Fibroblast of skin of back (primary cell): ENCODE measurements at regions not wholly inside any gene's neighbourhood (a gene's known extent, or its start where the extent isn't known, plus 50 kb on each side); places are given as distances from the start of the nearest gene placed in this dataset.
"Not testable (repeated sequence)": the region's sequence is repeated elsewhere in the genome, so short reads cannot be mapped to it uniquely, and the experiment has no call there.

Experiments used
- DNase-seq: peaks from one replicate; pipeline ENCODE4 v3.0.0-alpha.2; 2013

DNA sequence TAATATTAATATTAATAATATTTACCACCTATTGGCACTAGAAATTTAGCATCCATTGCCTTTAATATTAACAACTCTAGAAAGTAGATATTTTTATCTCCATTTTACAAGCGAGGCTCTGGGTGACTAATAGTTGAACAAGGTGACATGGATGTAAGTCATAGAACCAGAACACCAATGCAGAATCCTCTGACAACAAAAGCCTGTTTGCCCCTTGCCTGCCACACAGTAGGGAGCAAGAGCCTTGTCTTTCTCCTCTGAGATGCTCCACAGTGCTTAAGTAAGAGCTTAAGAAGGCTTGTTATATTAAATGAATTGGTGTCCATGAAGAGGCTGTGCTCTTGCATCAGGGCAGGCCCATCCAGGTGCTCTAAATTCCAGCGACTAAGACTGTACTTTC is 51.2 kb upstream of the LBX1 start:
- DNase-seq, result no peak

DNA sequence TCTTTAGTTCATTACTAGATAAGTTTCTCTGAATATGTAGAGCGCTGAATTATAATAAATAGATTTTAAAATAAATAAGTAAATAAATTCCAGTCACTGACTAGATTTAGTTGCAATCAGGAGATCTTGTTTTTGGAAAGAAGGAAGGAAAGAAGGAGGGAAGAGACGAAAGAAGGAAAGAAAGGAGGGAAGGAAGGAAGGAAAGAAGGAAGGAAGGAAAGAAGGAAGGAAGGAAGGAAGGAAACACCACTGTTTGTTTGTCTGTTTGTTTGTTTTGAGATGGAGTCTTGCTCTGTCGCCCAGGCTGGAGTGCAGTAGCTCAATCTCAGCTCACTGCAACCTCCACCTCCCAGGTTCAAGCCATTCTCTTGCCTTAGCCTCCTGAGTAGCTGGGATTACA is 51.7 kb upstream of the LBX1 start:
- not testable (repeated sequence) for DNase-seq

DNA sequence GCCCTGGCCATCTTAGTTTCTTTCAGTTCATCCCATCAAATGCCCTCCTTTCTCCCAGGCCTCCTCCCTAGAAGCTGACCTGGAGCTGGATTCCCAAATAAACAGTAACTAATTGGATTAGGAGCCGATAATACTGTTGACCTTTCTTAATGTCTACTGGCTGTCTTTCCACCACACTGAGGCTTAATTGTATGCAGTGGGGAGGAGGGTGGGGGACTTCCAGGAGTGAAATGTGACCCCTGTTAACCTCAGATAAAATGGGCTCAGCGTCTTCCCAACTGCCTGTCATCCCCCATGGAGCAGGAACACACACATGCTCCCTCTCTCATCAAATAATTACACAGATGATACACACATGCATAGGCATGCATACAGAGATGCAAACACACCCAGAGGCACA is 53.7 kb upstream of the LBX1 start:
- no peak for DNase-seq

DNA sequence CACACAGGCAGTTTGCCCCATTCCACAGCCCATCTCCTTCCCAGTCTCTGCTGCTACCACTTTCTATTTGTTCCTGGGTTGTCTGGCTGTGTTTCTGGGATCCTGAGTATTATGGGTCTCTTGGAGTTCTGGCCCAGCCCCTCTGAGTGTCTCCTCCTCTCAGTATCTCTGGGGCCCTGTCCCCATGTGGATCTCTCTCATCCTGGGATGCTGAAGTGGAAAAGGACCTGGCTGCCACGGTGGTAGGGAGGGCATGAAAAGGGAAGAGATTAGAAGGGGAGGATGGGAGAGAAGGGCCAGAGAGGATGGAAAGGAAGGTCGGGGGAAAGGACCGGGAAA is 54.5 kb upstream of the LBX1 start:
- no peak for DNase-seq

DNA sequence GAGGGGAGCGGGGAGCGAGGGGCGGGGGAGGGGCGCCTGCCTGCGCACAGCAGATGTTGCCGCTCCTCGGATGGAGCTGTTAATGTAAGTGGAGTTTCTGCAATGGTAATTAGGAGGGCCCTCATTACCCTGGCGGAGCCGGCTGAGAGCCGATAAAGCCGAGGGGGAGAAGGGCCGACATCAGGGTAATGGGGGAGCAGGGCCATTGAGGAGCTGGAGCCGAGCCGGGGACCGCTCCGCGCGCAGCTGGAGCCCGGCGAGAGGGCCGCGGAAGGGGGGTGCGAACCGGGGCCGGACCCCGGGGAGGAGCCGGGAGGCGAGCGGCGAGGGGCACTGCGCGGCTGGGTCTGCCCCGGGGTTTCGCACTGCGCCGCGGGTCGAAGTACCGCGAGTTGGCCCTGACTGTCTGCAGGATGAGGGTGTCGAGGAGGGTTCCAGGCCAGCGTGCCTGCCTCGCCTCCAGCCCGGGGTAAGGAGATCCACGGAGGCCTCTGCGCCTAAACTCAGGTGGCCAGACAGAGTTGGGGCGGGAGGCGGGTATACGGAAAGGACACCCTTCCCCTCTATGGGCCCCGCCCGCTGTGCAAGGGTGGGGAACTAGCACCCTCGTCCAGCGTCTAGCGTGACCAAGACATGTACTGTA is 55.0 kb upstream of the LBX1 start:
- DNase-seq, result no peak

DNA sequence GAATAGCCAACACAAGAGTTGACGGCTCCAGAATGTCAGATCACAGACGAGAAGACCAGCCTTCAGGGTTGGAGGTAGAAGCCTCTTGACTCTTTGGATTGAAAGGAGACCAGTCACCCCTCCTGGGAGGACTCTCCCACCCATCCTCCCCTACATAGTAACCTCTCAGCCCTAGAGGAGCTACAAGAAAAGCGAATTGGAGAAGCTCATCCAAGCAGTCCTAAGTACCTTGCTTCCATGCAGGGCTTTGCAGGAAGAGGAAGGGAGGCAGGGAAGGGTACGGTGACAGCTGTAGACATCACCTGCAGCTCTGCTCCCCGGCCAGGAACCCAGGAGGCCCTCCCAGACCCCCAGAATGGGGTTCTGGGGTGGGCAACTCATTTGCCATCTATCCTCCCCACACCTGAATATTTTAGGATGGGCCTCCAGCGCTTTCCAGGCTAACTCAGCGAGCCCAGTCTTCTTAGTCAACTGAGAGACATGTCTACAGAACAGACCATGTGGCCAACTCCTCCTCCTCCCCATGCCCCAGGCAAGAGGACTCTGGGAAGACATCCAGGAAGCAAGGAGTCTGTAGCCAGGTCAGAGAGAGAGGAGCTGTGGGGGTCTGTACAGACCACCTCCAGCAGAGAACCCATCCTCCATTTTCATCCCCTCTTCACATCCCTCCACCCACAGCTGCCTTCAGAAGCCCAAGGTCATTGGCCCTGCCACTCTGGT is 55.6 kb upstream of the LBX1 start:
- no peak for DNase-seq

DNA sequence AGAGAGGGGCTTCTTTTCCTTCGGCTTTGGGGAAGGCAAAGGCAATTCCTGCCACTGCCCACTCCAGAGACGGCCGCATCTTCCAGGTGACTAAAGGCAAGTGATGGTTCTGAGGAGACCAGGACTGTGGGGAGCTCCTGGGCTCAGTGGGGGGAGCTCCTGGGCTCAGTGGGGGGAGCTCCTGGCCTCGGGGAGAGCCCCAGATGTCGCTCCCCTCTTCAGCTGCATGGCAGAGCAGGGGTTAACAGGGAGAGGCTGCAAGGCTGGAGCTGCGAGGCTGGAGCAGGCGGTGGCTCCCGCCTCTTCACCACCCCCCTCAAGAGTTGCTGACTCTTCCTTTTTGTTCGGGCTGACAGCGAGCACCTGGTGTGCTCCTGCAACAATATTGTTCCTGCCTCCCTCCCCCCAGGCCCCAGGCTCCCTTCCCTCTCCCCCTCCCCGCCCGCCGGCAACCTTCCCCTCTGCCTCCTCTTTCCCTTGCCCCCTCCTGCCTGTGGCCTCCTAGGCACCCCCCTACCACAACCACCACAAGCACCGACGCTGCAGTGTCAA is 56.3 kb upstream of the LBX1 start:
- no peak for DNase-seq

DNA sequence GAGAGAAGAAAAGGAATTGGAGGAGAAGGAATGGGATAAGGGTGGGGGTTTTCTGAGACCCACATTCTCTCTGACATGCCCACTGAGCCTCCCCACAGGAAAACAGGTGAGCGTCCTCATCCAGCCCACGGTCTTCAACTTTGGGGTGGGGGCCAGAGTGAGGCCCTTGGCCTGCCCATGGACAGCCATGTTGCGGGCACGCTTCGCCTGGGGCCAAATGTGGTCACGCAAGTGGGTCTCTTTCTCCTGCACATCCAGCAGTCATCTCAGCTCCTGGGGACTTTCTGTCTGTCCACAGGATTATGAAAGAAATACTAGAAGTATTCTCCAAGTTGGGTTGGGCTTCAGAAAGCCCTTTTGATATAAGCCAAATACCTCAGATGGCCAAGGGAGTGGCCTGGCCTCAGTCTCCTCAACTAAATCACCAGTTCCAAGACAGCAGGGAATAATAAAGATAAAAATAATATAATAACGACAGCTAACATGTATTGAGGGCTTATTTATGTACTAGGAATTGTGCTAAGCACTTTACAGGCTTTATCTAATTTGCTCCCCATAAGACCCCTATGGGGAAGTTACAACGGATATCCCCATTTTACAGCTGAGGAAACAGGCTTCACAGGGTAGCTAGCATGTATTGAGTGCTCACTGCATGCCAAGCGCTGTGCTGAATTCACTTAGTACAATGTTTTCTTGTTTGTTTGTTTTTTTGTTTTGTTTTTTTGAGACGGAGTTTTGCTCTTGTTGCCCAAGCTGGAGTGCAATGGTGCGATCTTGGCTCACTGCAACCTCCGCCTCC is 57.2 kb upstream of the LBX1 start:
- DNase-seq, result no peak

DNA sequence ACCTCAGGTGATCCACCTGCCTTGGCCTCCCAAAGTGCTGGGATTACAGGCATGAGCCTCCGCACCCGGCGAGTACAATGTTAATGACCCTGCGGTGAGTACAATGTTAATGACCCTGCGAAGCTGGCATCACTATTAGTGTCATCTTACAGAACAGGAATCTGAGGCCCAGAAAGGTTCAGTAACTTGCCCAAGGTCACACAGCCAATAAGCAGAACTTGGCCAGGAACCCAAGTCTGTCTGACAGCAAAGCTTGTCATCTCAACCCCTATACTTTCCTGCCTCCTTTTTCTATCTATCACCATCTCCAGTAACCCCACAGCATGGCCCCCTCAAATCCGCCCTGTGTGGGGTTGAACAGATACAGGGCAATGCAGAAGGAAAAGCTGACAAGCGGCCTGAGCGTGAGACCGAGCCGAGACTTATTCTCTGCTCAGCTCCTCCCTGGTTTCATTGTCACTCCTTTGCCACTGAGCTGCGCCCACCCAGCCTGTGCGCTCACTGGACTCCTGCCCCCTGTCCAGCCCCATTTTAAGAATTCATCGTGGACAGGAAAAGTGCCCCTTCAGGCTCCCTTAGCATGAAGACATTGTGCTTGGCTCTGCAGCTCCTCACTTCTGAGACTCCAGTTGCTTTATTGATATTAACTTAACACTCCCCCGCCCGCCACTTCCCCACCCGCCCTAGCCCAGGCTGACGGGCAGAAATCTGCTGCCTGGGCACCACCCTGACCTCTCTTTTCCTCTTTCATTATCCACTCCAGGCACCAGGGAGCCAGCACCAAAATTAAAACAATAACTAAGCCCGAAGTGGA is 58.1 kb upstream of the LBX1 start:
- no peak for DNase-seq

DNA sequence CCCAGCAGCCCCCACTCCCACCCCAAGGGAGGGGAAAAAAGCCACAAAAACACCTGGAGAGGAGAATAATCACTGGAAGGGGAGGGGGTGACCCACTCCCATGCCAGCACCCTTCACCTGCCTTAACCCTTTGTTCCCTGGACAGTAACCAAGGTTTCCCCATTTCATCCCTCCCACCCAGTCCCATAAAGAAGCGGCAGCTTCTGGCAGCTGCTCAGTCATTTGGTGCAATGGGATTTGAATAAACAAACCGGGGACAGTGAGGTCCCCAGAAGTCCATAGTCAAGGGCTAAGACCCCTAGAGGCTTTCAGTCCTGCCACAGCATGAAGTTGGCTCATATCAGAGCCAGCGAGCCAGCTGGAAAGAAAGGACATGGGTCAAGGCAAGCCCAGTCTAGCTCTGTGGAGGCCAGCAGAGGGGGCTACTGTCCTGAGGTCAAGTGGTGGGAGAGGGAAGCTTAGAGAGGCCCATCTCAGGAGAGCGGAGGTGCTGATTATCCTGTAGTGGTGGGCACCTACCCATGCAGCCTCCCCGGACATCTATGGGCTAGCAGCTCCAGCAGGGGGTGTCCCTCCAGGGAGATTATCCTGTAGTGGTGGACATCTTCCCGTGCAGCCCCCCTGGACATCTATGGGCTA is 58.9 kb upstream of the LBX1 start:
- peak; percentile 20 for DNase-seq

DNA sequence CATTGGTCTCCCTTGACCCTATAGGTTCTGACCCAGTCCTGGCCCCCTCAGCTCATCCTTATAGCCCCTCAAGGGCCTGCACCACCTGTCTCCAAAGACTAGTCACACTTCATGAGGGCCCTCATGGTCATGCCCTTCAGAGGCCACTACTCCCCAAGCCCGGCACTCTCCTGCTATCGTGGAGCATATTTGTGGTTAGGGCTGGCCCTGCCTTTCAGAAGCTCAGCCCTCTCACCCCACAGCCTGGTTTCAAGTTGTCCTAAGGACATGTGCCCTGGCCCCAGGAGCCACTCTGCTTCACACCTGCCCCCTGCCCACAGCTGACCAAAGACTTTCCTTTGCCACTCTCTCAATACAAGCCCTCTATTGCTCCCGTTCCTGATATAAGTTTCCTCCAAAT is 60.3 kb upstream of the LBX1 start:
- DNase-seq, result no peak

DNA sequence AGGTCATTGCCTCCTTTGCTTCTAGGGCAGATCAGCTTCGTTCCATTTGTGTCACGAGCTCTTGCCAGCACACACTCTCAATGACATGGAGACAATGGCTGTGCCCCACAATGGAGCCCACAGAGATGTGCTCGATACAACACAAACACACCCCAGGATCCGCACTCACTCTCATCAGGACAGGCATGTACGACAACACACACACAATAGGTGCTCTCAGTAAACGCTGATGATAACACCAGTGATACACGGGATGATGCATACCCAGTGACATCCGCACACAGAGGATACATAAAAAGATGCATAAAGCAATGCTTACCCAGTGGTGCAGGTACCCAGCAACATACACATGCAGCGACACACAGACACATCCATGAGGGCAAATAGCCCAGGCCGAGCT is 61.2 kb upstream of the LBX1 start:
- DNase-seq, result no peak

DNA sequence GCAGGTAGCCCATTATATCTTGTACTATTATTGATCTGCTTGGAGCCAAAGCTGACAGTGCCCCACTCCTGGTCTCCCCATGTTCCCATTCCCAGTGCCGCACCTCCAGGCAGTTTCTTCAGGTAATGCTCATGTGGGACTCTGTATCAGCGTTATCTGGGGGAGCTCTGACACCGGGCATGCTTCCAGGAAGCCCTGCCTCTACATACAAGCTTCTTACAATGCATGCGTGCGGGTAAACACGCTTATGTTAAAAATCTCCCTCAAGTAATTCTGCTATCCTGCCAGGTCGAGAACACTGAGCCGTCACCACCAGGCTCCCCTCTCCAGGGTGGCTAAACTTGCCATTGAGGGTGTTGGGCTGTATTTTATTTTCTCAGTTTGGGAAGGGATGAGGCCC is 61.6 kb upstream of the LBX1 start:
- no peak for DNase-seq

DNA sequence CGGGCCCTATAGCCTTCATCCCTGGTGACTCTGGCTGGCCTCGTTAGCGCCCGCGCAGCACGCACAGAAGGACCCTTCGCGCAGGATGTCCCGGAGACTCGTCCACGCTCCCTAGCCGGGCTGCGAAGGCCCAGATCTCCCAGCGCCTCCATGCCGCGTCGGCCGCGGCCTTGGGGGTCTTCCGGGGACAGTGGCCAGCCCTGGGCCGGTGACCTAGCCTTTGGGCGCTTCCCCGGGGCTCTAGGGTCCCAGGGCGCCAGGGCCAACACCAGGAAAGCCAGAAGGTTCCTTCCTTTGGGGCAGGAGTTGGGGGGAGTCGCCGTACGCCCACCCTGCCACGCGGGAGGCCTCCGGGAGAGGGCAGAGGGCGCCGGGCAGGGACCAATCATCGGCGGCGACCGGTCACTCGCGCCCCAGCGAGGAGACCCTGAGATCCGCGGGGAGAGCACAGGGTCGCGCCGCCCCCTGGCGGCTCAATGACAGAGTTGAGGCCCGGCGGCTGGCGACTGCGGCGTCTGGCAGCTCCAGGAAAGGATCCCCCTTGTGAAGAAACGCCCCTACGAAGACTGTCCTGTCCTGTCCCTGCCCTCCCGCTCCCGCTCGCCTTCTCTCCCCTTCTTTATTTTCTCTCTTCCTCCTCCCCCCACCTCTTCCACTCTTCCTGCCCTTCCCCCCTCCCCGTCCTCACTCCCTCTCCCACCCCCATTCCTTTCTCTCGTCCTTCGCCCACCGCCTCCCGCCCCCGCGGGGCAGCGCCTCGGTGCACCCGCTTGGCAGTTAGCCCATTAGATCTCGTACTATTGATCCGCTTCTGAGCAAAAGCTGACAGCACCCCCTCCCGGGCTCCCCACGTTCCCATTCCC is 62.3 kb upstream of the LBX1 start:
- DNase-seq, result peak; percentile 48

DNA sequence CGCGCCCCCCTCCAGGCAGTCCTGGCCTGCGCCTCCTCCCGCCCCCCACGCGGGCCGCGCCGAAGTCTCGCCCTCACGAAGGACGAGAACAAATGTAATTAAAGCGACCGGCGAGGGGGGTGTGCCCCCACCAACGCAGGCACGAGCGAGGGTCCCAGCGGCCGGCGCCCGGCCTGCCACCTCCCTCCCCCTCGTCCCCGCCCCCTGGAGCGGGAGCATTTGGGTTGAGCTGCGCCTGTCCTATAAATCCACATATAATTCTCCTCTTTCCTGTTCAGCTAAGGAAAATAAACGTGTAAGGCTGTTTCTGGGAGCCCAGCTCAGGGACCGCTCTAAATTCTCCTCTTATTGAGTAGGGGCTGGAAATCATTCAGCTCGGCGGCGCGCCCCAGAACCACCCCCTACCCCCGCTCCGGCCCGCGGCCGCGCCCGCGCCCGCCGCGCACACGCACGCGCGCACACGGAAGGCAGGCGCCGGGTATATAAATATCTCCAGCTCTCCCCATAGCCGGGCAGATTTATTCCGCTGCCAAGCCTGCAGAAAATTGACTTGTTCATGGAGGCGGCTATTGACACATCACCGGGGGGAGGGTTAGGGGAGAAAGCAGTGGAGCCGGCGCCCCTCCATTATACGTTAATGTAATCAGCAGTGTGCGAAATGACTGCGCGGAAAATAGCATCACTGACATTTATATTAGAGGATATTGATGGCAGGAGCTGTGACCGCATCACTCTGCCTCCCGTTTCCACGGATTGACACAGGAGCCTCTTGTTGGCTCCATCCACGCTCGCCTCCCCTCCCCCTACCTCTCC is 61.6 kb upstream of the BTRC start:
- DNase-seq, result peak; percentile 9

DNA sequence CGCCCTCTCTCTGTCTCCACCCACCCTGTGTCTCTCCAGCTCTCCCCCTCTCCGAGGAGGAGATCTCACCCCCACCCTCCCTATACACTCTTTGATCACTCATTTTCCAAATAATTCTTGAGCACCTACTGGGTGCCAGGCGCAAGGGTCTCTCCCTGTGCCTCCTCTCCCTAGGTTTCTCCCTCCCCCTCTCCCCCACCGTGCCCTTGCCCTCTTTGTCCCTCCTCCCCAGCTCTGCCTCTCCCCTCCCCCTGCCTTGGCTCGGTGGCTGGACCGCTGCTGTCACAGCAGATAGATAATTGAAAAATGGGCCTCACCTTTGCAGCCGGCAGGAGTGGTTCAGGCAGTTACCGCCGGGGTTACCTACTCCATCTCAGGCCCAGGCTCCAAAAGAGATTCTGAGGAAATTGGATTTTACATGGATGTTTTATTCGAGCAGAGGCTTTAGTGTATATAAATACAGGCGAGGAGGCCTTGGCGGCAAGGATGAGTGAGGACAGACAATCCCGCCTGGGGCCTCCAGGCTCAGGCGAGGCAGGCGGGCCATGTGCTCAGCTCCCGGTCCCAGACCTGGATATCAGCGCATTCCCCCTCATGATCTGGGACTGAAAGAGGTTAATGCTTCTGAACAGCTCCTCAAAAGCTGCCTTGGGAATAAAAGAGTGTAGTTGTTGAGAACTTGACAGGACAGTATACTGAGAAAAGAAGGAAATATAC is 60.8 kb upstream of the BTRC start:
- DNase-seq, result no peak

DNA sequence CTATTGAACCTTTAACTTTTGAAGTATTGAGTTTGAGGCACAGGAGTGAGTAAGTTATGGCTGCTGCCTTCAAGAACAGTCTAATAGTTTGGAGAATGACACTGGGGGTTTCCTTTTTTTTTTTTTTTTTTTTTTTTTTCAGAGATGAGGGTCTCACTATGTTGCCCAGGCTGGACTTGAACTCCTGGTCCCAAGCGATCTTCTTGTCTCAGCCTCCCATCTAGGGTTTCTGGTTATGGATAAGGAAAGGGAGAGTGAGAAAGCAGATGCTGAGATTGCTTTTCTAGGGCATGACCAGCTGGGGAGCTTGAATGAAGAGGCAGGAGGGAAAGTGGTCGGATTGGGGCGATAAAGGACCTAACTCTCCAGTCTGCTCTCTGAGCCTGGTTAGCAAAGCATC is 59.9 kb upstream of the BTRC start:
- DNase-seq, result no peak

DNA sequence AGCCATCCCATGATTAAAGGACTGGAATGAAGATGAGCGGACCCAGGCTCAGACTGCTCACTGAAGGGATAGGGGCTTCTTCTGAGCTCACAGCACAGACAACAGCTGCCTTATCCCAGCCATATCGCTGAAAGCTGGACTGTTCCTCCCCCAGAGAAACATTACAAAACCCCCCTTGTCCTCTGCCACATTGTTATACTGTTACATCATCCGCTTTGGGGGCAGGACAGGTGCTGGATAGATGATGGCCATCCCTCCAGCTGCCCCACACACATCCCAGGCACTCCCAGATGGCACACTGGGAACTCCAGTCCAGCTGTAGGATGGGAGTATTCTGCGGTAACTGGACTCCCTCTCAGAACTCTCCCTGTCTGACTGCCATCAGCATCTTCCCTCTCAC is 58.7 kb upstream of the BTRC start:
- no peak for DNase-seq

DNA sequence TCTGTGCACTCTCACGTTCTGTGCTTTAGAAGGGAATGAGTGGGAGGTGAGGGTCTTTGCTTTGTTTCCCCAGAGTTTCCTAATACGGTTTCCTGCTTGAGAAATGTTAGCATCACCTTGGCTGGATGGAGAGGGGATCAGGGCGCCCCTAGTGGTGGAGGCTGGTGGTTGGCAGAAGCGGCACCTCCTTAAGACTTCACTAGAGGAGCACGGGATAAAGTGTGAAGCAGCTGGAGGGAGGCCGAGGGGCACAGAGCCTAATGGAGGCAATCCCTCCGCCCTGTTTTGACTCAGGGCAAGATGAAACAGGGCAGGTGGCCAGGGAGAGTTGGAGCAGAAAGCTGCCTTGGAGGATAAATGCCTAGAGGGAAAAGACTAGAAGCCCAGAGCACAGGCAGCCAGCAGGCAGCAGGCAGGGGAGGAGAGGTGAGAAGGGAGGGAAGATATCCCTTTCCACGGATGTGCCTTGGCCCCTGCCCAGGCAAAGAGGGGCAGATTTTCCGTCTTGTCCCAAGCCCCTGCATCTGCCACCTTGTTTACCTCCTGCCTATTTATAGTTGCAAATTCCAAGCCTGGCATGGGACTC is 56.0 kb upstream of the BTRC start:
- peak; percentile 30 for DNase-seq
